ENCODE measurements at regions not wholly inside any gene's neighbourhood (a gene's known extent, or its start where the extent isn't known, plus 50 kb on each side); places are given as distances from the start of the nearest gene placed in this dataset.

GRCh38 chr18:70489571-70489970 lies 200.7 kb downstream of the SOCS6 start:
- no peak for DNase-seq (ENCODE audit: low read depth in 2 of 3, low spot score in 1 of 3)

GRCh38 chr18:70469916-70470315 lies 181.1 kb downstream of the SOCS6 start:
- DNase-seq (ENCODE audit: low read depth in 2 of 3, low spot score in 1 of 3): no peak

GRCh38 chr18:70468861-70469547 lies 180.2 kb downstream of the SOCS6 start:
- no peak for DNase-seq (ENCODE audit: low read depth in 2 of 3, low spot score in 1 of 3)

- DNase-seq (ENCODE audit: low read depth in 2 of 3, low spot score in 1 of 3): peak in 2 of 3 donors; percentile 7 to 16
Observed at GRCh38 chr18:70464343-70465114, 175.7 kb downstream of the SOCS6 start.

- DNase-seq (ENCODE audit: low read depth in 2 of 3, low spot score in 1 of 3): no peak
Observed at GRCh38 chr18:70463085-70463484, 174.2 kb downstream of the SOCS6 start.

GRCh38 chr18:70462078-70462439 lies 173.2 kb downstream of the SOCS6 start:
- no peak for DNase-seq (ENCODE audit: low read depth in 2 of 3, low spot score in 1 of 3)

GRCh38 chr18:70461323-70462077 lies 172.7 kb downstream of the SOCS6 start:
- no peak for DNase-seq (ENCODE audit: low read depth in 2 of 3, low spot score in 1 of 3)

GRCh38 chr18:70459731-70460130 lies 170.9 kb downstream of the SOCS6 start:
- DNase-seq (ENCODE audit: low read depth in 2 of 3, low spot score in 1 of 3): no peak

GRCh38 chr18:70459251-70459650 lies 170.4 kb downstream of the SOCS6 start:
- DNase-seq (ENCODE audit: low read depth in 2 of 3, low spot score in 1 of 3): no peak

- DNase-seq (ENCODE audit: low read depth in 2 of 3, low spot score in 1 of 3): no peak
Observed at GRCh38 chr18:70457788-70458187, 168.9 kb downstream of the SOCS6 start.

- DNase-seq (ENCODE audit: low read depth in 2 of 3, low spot score in 1 of 3): no peak
Observed at GRCh38 chr18:70457223-70457622, 168.4 kb downstream of the SOCS6 start.

GRCh38 chr18:70456376-70456775 lies 167.5 kb downstream of the SOCS6 start:
- DNase-seq (ENCODE audit: low read depth in 2 of 3, low spot score in 1 of 3): no peak

GRCh38 chr18:70455731-70456130 lies 166.9 kb downstream of the SOCS6 start:
- no peak for DNase-seq (ENCODE audit: low read depth in 2 of 3, low spot score in 1 of 3)

- DNase-seq (ENCODE audit: low read depth in 2 of 3, low spot score in 1 of 3): peak in 1 of 3 donors; percentile 50
Observed at GRCh38 chr18:70454704-70455322, 166.0 kb downstream of the SOCS6 start.

GRCh38 chr18:70453058-70453775 lies 164.4 kb downstream of the SOCS6 start:
- DNase-seq (ENCODE audit: low read depth in 2 of 3, low spot score in 1 of 3): no peak

GRCh38 chr18:70452501-70452900 lies 163.7 kb downstream of the SOCS6 start:
- DNase-seq (ENCODE audit: low read depth in 2 of 3, low spot score in 1 of 3): no peak

- DNase-seq (ENCODE audit: low read depth in 2 of 3, low spot score in 1 of 3): no peak
Observed at GRCh38 chr18:70450426-70451253, 161.8 kb downstream of the SOCS6 start.

GRCh38 chr18:70448588-70448987 lies 159.7 kb downstream of the SOCS6 start:
- no peak for DNase-seq (ENCODE audit: low read depth in 2 of 3, low spot score in 1 of 3)

- no peak for DNase-seq (ENCODE audit: low read depth in 2 of 3, low spot score in 1 of 3)
Observed at GRCh38 chr18:70446063-70446462, 157.2 kb downstream of the SOCS6 start.

GRCh38 chr18:70442933-70443332 lies 154.1 kb downstream of the SOCS6 start:
- DNase-seq (ENCODE audit: low read depth in 2 of 3, low spot score in 1 of 3): no peak
